CD14-positive monocyte (primary cell): ENCODE measurements at regions not wholly inside any gene's neighbourhood (a gene's known extent, or its start where the extent isn't known, plus 50 kb on each side); places are given as distances from the start of the nearest gene placed in this dataset.

Experiments used
- DNase-seq, 3 donors: peaks; one replicate each; pipeline ENCODE4 v3.0.0-alpha.2; 2011 to 2022
- H2AFZ ChIP-seq: 2 replicates; pipeline ENCODE4 v1.6.0; 2012; ENCODE audit warnings: mild to moderate bottlenecking, low read depth, low read length, inconsistent platforms; ENCODE audit not compliant: insufficient read depth, poor library complexity, severe bottlenecking
- H3K27ac ChIP-seq, 2 donors: 1 replicate in 1 of 2; 2 replicates in 1 of 2; pipeline ENCODE4 v1.5.1; 2012 to 2013; ENCODE audit warnings: low read length in 2 of 2, control low read depth in 1 of 2, inconsistent platforms in 1 of 2, low read depth in 1 of 2, mild to moderate bottlenecking in 1 of 2
- H3K27me3 ChIP-seq, 2 donors: one replicate each; pipeline versions ENCODE4 v1.6.0 to v1.6.1; 2011 to 2013; ENCODE audit warnings: low read length in 2 of 2; ENCODE audit not compliant: control insufficient read depth in 2 of 2, insufficient read depth in 2 of 2
- H3K36me3 ChIP-seq, 2 donors: replicated peaks in 1 of 2; 1 replicate in 1 of 2; 2 replicates in 1 of 2; pipeline versions ENCODE4 v1.5.1 to v1.6.1; 2012 to 2013; ENCODE audit warnings: low read length in 2 of 2, control low read depth in 1 of 2, inconsistent platforms in 1 of 2, mild to moderate bottlenecking in 1 of 2; ENCODE audit not compliant: insufficient read depth in 2 of 2, control insufficient read depth in 1 of 2
- H3K4me1 ChIP-seq, 2 donors: 1 replicate in 1 of 2; 2 replicates in 1 of 2; pipeline versions ENCODE4 v1.5.1 to v1.6.1; 2012 to 2013; ENCODE audit warnings: low read length in 2 of 2, control low read depth in 1 of 2, inconsistent platforms in 1 of 2, mild to moderate bottlenecking in 1 of 2, moderate library complexity in 1 of 2; ENCODE audit not compliant: insufficient read depth in 2 of 2, control insufficient read depth in 1 of 2
- H3K4me2 ChIP-seq: replicated peaks from 2 replicates; pipeline ENCODE3; 2012; ENCODE audit warnings: low read length, moderate library complexity, mild to moderate bottlenecking; ENCODE audit not compliant: poor library complexity, severe bottlenecking; ENCODE audit errors: extremely low read depth
- H3K4me3 ChIP-seq, 3 experiments: fragments of 200-600 bp in 1 of 3; sonication (generic) in 1 of 3; replicated peaks in 1 of 3; 1 replicate in 2 of 3; 2 replicates in 1 of 3; pipeline ENCODE4 v1.5.1; 2011 to 2013; ENCODE audit warnings: low read length in 3 of 3, mild to moderate bottlenecking in 3 of 3, control low read depth in 2 of 3, low read depth in 2 of 3, inconsistent platforms in 1 of 3, moderate library complexity in 1 of 3
- H3K79me2 ChIP-seq: 2 replicates; pipeline ENCODE4 v1.6.0; 2012; ENCODE audit warnings: mild to moderate bottlenecking, control low read depth, inconsistent platforms, low read length, moderate library complexity; ENCODE audit not compliant: insufficient read depth
- H3K9ac ChIP-seq: 2 replicates; pipeline ENCODE4 v1.6.0; 2017; ENCODE audit warnings: low read length, mild to moderate bottlenecking; ENCODE audit not compliant: insufficient read depth, poor library complexity, severe bottlenecking
- H3K9me3 ChIP-seq, 2 donors: replicated peaks in 1 of 2; 1 replicate in 1 of 2; 2 replicates in 1 of 2; pipeline versions ENCODE4 v1.5.1 to v1.6.1; 2012 to 2013; ENCODE audit warnings: low read length in 2 of 2, control low read depth in 1 of 2; ENCODE audit not compliant: control insufficient read depth in 1 of 2, insufficient read depth in 1 of 2
- H4K20me1 ChIP-seq: 2 replicates; pipeline ENCODE4 v1.6.0; 2012; ENCODE audit warnings: mild to moderate bottlenecking, low read length, control low read depth, moderate library complexity; ENCODE audit not compliant: insufficient read depth
- H3K27ac Mint-ChIP-seq, 7 donors: one replicate each; pipeline ENCODE4 v1.8.0; 2020; ENCODE audit warnings: mild to moderate bottlenecking in 7 of 7, mixed read lengths in 7 of 7, moderate library complexity in 6 of 7, inconsistent platforms in 2 of 7
- H3K27me3 Mint-ChIP-seq, 3 donors: one replicate each; pipeline ENCODE4 v1.8.0; 2021 to 2022; ENCODE audit warnings: low read depth in 3 of 3, mild to moderate bottlenecking in 3 of 3, mixed read lengths in 3 of 3, moderate library complexity in 3 of 3, inconsistent platforms in 1 of 3
- H3K36me3 Mint-ChIP-seq, 2 donors: one replicate each; pipeline ENCODE4 v1.8.0; 2020; ENCODE audit warnings: mixed read lengths in 2 of 2, inconsistent platforms in 1 of 2, mild to moderate bottlenecking in 1 of 2
- H3K4me1 Mint-ChIP-seq: one replicate; pipeline ENCODE4 v1.8.0; 2020; ENCODE audit warnings: mild to moderate bottlenecking, mixed read lengths
- H3K4me3 Mint-ChIP-seq, 2 donors: one replicate each; pipeline ENCODE4 v1.8.0; 2020; ENCODE audit warnings: mild to moderate bottlenecking in 2 of 2, mixed read lengths in 2 of 2, moderate library complexity in 1 of 2
- H3K9me3 Mint-ChIP-seq, 7 donors: one replicate each; pipeline ENCODE4 v1.8.0; 2020 to 2022; ENCODE audit warnings: mixed read lengths in 7 of 7, mild to moderate bottlenecking in 6 of 7, moderate library complexity in 6 of 7, inconsistent platforms in 2 of 7
- WGBS: methylation state at CpG from one replicate; pipeline ENCODE4 v1.1.5; 2013; ENCODE audit warnings: missing lambda C conversion rate; ENCODE audit not compliant: insufficient coverage; 5-methylcytosine and 5-hydroxymethylcytosine counted together
- intact Hi-C, 2 donors: fragments of 100-400 bp; cut with micrococcal nuclease; formaldehyde crosslinking; loops; one replicate each; pipeline versions ENCODE4 v1.15.0 to v1.15.1; 2023
- TF ChIP-seq, protein P1 (sequence below): fragments of 200-600 bp; IDR thresholded peaks from one replicate; pipeline ENCODE4 v1.8.0; 2022; ENCODE audit warnings: antibody characterized with exemption, mild to moderate bottlenecking

DNA sequence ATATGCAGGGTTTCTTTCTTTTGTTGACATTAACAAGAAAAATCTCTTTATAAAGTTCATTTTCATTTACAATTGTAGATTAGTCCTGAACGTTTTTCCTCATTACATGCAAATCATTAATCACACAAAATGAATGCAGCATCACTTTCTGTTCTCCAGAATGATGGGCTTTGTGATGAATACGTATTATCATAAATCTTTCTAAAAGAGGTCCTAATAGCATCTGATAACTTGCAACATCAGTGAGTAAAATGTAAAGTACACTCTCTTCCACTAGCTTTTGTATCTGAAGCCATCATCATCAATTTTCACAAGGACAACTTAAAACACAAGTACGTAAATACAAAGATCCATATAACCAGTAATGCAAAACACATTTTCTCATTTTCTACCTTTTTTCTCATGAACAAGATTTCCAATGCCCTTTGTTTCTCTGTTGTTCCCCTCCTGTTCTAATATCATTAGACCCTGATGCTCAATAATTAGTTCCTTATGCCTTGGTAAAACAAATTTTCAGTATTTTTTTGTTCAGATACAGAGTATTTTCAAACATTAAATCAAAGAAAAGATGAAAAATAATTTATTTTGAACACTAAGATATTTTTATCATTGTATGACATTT, 437.4 kb upstream of the MIR17HG start:
- Histone ChIP-seq H3K4me1 (no peaks in the 10 kb centered on the region), H3K79me2 (no peaks in the 10 kb centered on the region), H3K27me3 (no peaks in the 10 kb centered on the region), H3K4me3 (no peak overlapping the region), H3K36me3 (no peaks in the 10 kb centered on the region), H3K9me3 (peaks cover 5 to 9% of the 10 kb centered on the region in 2 donors), H4K20me1 (no peaks in the 10 kb centered on the region), H3K4me2 (no peak overlapping the region), H3K9ac (no peak overlapping the region), H2AFZ (no peak overlapping the region), H3K27ac (no peak overlapping the region)
- intact Hi-C loops: no loop called here
- TF ChIP-seq, protein P1, sequence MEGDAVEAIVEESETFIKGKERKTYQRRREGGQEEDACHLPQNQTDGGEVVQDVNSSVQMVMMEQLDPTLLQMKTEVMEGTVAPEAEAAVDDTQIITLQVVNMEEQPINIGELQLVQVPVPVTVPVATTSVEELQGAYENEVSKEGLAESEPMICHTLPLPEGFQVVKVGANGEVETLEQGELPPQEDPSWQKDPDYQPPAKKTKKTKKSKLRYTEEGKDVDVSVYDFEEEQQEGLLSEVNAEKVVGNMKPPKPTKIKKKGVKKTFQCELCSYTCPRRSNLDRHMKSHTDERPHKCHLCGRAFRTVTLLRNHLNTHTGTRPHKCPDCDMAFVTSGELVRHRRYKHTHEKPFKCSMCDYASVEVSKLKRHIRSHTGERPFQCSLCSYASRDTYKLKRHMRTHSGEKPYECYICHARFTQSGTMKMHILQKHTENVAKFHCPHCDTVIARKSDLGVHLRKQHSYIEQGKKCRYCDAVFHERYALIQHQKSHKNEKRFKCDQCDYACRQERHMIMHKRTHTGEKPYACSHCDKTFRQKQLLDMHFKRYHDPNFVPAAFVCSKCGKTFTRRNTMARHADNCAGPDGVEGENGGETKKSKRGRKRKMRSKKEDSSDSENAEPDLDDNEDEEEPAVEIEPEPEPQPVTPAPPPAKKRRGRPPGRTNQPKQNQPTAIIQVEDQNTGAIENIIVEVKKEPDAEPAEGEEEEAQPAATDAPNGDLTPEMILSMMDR: no peak
- H3K4me3 Mint-ChIP-seq: no peak overlapping the region
- peaks cover 0 to 2% (median 0%) of the 10 kb centered on the region in 3 donors for H3K27me3 Mint-ChIP-seq
- no peaks in the 10 kb centered on the region for H3K36me3 Mint-ChIP-seq
- DNase-seq: no peak
- H3K9me3 Mint-ChIP-seq: peaks cover 0 to 11% (median 3%) of the 10 kb centered on the region in 7 donors
- no peaks in the 10 kb centered on the region for H3K4me1 Mint-ChIP-seq
- WGBS: no CpG with 5 or more reads among the region's 3 CpGs
- H3K27ac Mint-ChIP-seq: no peak overlapping the region

GRCh38 chr13:90912247-90912646, 435.2 kb upstream of the MIR17HG start:
- TF ChIP-seq, protein P1: no peak
- WGBS: no CpG with 5 or more reads among the region's 1 CpG
- no peaks in the 10 kb centered on the region for H3K4me1 Mint-ChIP-seq
- DNase-seq: no peak
- Histone ChIP-seq H3K79me2 (no peaks in the 10 kb centered on the region), H3K27ac (no peak overlapping the region), H3K4me1 (no peaks in the 10 kb centered on the region), H3K27me3 (no peaks in the 10 kb centered on the region), H3K9me3 (peaks cover 4 to 5% of the 10 kb centered on the region in 2 donors), H3K36me3 (no peaks in the 10 kb centered on the region), H3K4me2 (no peak overlapping the region), H3K4me3 (no peak overlapping the region), H4K20me1 (no peaks in the 10 kb centered on the region), H3K9ac (no peak overlapping the region), H2AFZ (no peak overlapping the region)
- H3K4me3 Mint-ChIP-seq: no peak overlapping the region
- H3K36me3 Mint-ChIP-seq: no peaks in the 10 kb centered on the region
- H3K9me3 Mint-ChIP-seq: peaks cover 0 to 7% (median 3%) of the 10 kb centered on the region in 7 donors
- no peak overlapping the region for H3K27ac Mint-ChIP-seq
- intact Hi-C loops: no loop called here
- H3K27me3 Mint-ChIP-seq: no peaks in the 10 kb centered on the region
